CD14-positive monocyte (primary cell): ENCODE measurements at regions not wholly inside any gene's neighbourhood (a gene's known extent, or its start where the extent isn't known, plus 50 kb on each side); places are given as distances from the start of the nearest gene placed in this dataset.
"Not testable (repeated sequence)": the region's sequence is repeated elsewhere in the genome, so short reads cannot be mapped to it uniquely, and the experiment has no call there.

Experiments
- DNase-seq, 3 donors: peaks; one replicate each; pipeline ENCODE4 v3.0.0-alpha.2; 2011 to 2022
- H2AFZ ChIP-seq: 2 replicates; pipeline ENCODE4 v1.6.0; 2012; ENCODE audit warnings: mild to moderate bottlenecking, low read depth, low read length, inconsistent platforms; ENCODE audit not compliant: insufficient read depth, poor library complexity, severe bottlenecking
- H3K27ac ChIP-seq, 2 donors: 1 replicate in 1 of 2; 2 replicates in 1 of 2; pipeline ENCODE4 v1.5.1; 2012 to 2013; ENCODE audit warnings: low read length in 2 of 2, control low read depth in 1 of 2, inconsistent platforms in 1 of 2, low read depth in 1 of 2, mild to moderate bottlenecking in 1 of 2
- H3K27me3 ChIP-seq, 2 donors: one replicate each; pipeline versions ENCODE4 v1.6.0 to v1.6.1; 2011 to 2013; ENCODE audit warnings: low read length in 2 of 2; ENCODE audit not compliant: control insufficient read depth in 2 of 2, insufficient read depth in 2 of 2
- H3K36me3 ChIP-seq, 2 donors: replicated peaks in 1 of 2; 1 replicate in 1 of 2; 2 replicates in 1 of 2; pipeline versions ENCODE4 v1.5.1 to v1.6.1; 2012 to 2013; ENCODE audit warnings: low read length in 2 of 2, control low read depth in 1 of 2, inconsistent platforms in 1 of 2, mild to moderate bottlenecking in 1 of 2; ENCODE audit not compliant: insufficient read depth in 2 of 2, control insufficient read depth in 1 of 2
- H3K4me1 ChIP-seq, 2 donors: 1 replicate in 1 of 2; 2 replicates in 1 of 2; pipeline versions ENCODE4 v1.5.1 to v1.6.1; 2012 to 2013; ENCODE audit warnings: low read length in 2 of 2, control low read depth in 1 of 2, inconsistent platforms in 1 of 2, mild to moderate bottlenecking in 1 of 2, moderate library complexity in 1 of 2; ENCODE audit not compliant: insufficient read depth in 2 of 2, control insufficient read depth in 1 of 2
- H3K4me2 ChIP-seq: replicated peaks from 2 replicates; pipeline ENCODE3; 2012; ENCODE audit warnings: low read length, moderate library complexity, mild to moderate bottlenecking; ENCODE audit not compliant: poor library complexity, severe bottlenecking; ENCODE audit errors: extremely low read depth
- H3K4me3 ChIP-seq, 3 experiments: fragments of 200-600 bp in 1 of 3; sonication (generic) in 1 of 3; replicated peaks in 1 of 3; 1 replicate in 2 of 3; 2 replicates in 1 of 3; pipeline ENCODE4 v1.5.1; 2011 to 2013; ENCODE audit warnings: low read length in 3 of 3, mild to moderate bottlenecking in 3 of 3, control low read depth in 2 of 3, low read depth in 2 of 3, inconsistent platforms in 1 of 3, moderate library complexity in 1 of 3
- H3K79me2 ChIP-seq: 2 replicates; pipeline ENCODE4 v1.6.0; 2012; ENCODE audit warnings: mild to moderate bottlenecking, control low read depth, inconsistent platforms, low read length, moderate library complexity; ENCODE audit not compliant: insufficient read depth
- H3K9ac ChIP-seq: 2 replicates; pipeline ENCODE4 v1.6.0; 2017; ENCODE audit warnings: low read length, mild to moderate bottlenecking; ENCODE audit not compliant: insufficient read depth, poor library complexity, severe bottlenecking
- H3K9me3 ChIP-seq, 2 donors: replicated peaks in 1 of 2; 1 replicate in 1 of 2; 2 replicates in 1 of 2; pipeline versions ENCODE4 v1.5.1 to v1.6.1; 2012 to 2013; ENCODE audit warnings: low read length in 2 of 2, control low read depth in 1 of 2; ENCODE audit not compliant: control insufficient read depth in 1 of 2, insufficient read depth in 1 of 2
- H4K20me1 ChIP-seq: 2 replicates; pipeline ENCODE4 v1.6.0; 2012; ENCODE audit warnings: mild to moderate bottlenecking, low read length, control low read depth, moderate library complexity; ENCODE audit not compliant: insufficient read depth
- H3K27ac Mint-ChIP-seq, 7 donors: one replicate each; pipeline ENCODE4 v1.8.0; 2020; ENCODE audit warnings: mild to moderate bottlenecking in 7 of 7, mixed read lengths in 7 of 7, moderate library complexity in 6 of 7, inconsistent platforms in 2 of 7
- H3K27me3 Mint-ChIP-seq, 3 donors: one replicate each; pipeline ENCODE4 v1.8.0; 2021 to 2022; ENCODE audit warnings: low read depth in 3 of 3, mild to moderate bottlenecking in 3 of 3, mixed read lengths in 3 of 3, moderate library complexity in 3 of 3, inconsistent platforms in 1 of 3
- H3K36me3 Mint-ChIP-seq, 2 donors: one replicate each; pipeline ENCODE4 v1.8.0; 2020; ENCODE audit warnings: mixed read lengths in 2 of 2, inconsistent platforms in 1 of 2, mild to moderate bottlenecking in 1 of 2
- H3K4me1 Mint-ChIP-seq: one replicate; pipeline ENCODE4 v1.8.0; 2020; ENCODE audit warnings: mild to moderate bottlenecking, mixed read lengths
- H3K4me3 Mint-ChIP-seq, 2 donors: one replicate each; pipeline ENCODE4 v1.8.0; 2020; ENCODE audit warnings: mild to moderate bottlenecking in 2 of 2, mixed read lengths in 2 of 2, moderate library complexity in 1 of 2
- H3K9me3 Mint-ChIP-seq, 7 donors: one replicate each; pipeline ENCODE4 v1.8.0; 2020 to 2022; ENCODE audit warnings: mixed read lengths in 7 of 7, mild to moderate bottlenecking in 6 of 7, moderate library complexity in 6 of 7, inconsistent platforms in 2 of 7
- WGBS: methylation state at CpG from one replicate; pipeline ENCODE4 v1.1.5; 2013; ENCODE audit warnings: missing lambda C conversion rate; ENCODE audit not compliant: insufficient coverage; 5-methylcytosine and 5-hydroxymethylcytosine counted together
- intact Hi-C, 2 donors: fragments of 100-400 bp; cut with micrococcal nuclease; formaldehyde crosslinking; loops; one replicate each; pipeline versions ENCODE4 v1.15.0 to v1.15.1; 2023
- TF ChIP-seq, protein P1 (sequence below): fragments of 200-600 bp; IDR thresholded peaks from one replicate; pipeline ENCODE4 v1.8.0; 2022; ENCODE audit warnings: antibody characterized with exemption, mild to moderate bottlenecking

DNA sequence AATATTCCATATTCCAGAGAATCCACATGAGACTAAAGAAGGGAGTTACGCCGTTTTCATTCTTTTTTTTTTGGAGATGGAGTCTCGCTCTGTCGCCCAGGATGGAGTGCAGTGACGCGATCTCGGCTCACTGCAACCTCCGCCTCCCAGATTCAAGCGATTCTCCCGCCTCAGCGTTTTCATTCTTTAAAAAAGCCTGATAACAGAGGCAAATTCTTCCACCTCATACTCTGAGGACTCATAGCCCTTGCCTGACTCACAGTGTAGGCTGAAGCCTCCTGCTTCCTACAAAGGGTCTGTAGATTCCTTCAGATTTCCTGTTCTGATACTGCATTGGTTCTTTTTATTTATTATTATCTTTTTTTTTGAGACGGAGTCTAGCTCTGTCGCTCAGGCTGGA lies 210.5 kb downstream of the SH3BGRL start:
- no peak overlapping the region for H3K4me3 ChIP-seq
- H3K27ac ChIP-seq, result no peak overlapping the region
- H3K9me3 Mint-ChIP-seq, result no peaks in the 10 kb centered on the region
- H3K79me2 ChIP-seq, result no peaks in the 10 kb centered on the region
- H3K36me3 Mint-ChIP-seq, result no peaks in the 10 kb centered on the region
- no peak overlapping the region for H3K9ac ChIP-seq
- H2AFZ ChIP-seq, result no peak overlapping the region
- H3K36me3 ChIP-seq, result no peaks in the 10 kb centered on the region
- no peaks in the 10 kb centered on the region for H3K27me3 ChIP-seq
- peaks cover 0 to 1% (median 0%) of the 10 kb centered on the region in 3 donors for H3K27me3 Mint-ChIP-seq
- no peak for DNase-seq
- TF ChIP-seq, protein P1, sequence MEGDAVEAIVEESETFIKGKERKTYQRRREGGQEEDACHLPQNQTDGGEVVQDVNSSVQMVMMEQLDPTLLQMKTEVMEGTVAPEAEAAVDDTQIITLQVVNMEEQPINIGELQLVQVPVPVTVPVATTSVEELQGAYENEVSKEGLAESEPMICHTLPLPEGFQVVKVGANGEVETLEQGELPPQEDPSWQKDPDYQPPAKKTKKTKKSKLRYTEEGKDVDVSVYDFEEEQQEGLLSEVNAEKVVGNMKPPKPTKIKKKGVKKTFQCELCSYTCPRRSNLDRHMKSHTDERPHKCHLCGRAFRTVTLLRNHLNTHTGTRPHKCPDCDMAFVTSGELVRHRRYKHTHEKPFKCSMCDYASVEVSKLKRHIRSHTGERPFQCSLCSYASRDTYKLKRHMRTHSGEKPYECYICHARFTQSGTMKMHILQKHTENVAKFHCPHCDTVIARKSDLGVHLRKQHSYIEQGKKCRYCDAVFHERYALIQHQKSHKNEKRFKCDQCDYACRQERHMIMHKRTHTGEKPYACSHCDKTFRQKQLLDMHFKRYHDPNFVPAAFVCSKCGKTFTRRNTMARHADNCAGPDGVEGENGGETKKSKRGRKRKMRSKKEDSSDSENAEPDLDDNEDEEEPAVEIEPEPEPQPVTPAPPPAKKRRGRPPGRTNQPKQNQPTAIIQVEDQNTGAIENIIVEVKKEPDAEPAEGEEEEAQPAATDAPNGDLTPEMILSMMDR, result no peak
- intact Hi-C loops, result no loop called here
- no peak overlapping the region for H3K4me3 Mint-ChIP-seq
- no peaks in the 10 kb centered on the region for H4K20me1 ChIP-seq
- H3K4me2 ChIP-seq, result no peak overlapping the region
- no CpG with 5 or more reads among the region's 13 CpGs for WGBS
- H3K4me1 Mint-ChIP-seq, result no peaks in the 10 kb centered on the region
- H3K9me3 ChIP-seq, result no peaks in the 10 kb centered on the region
- H3K4me1 ChIP-seq, result no peaks in the 10 kb centered on the region
- H3K27ac Mint-ChIP-seq, result no peak overlapping the region

DNA sequence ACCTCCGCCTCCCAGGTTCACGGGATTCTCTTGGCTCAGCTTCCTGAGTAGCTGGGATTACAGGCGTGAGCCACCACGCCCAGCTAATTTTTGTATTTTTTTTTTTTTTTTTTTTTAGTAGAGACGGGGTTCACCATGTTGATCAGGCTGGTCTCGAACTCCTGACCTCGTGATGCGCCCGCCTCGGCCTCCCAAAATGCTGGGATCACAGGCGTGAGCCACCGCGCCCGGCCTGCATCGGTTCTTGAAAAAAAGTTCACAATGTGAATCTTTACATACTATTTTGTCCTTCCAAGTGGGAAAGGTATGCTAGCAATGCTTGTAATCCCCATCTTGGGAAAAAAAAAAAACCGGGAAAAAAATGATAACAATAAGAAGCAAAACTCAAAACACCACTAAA lies 211.0 kb downstream of the SH3BGRL start:
- WGBS, result no CpG with 5 or more reads among the region's 16 CpGs
- intact Hi-C loops, H3K36me3 ChIP-seq, H3K27me3 Mint-ChIP-seq, H3K9me3 Mint-ChIP-seq, H3K4me3 Mint-ChIP-seq, DNase-seq, H3K4me3 ChIP-seq, H2AFZ ChIP-seq, H3K9ac ChIP-seq, H3K27me3 ChIP-seq, H3K9me3 ChIP-seq, H3K4me2 ChIP-seq, H3K79me2 ChIP-seq, H3K27ac ChIP-seq, H3K4me1 ChIP-seq, H3K4me1 Mint-ChIP-seq, H3K27ac Mint-ChIP-seq, H4K20me1 ChIP-seq, H3K36me3 Mint-ChIP-seq: not testable (repeated sequence)
